ENCODE measurements at regions not wholly inside any gene's neighbourhood (a gene's known extent, or its start where the extent isn't known, plus 50 kb on each side); places are given as distances from the start of the nearest gene placed in this dataset.

DNA sequence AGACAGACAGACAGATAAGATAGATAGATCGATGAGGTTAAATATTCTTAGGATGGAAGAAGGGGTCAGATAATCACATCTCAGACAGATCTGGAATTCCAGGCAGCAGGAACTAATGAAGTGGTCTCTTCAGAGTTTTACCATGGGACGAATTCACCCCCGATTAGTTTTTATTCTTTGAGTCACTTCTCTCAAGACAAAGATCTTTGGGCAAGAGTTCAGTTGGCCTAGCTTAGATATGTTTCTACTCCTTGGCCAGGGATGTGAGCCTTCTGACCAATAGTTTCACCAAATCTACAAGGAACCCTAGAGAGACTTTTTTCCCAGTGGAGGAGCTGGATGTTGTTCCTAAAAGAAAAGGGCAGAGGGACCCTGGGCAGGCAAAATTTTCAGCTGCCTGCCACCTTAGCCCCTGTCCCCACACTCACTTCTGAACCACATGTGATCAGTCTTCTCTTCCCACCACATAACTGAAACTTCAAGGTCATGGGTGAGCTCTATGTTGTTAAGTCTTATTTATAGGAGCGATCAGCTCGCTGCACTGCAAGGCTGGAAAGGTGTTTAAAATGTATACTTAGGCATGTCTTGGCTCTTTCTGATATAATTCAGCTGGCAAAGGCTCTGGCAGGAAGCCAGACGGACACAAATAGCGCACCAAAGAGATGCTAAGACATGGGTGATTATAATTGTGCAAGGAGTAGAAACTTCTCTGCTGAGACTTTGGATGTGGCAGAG lies 132.9 kb downstream of the PALM2AKAP2 start:
- TF ChIP-seq PPARA (CRISPR knock-in tag; IDR thresholded peaks at IDR 0.05; ENCODE audit: borderline replicate concordance), result no peak
- TF ChIP-seq, protein P1, sequence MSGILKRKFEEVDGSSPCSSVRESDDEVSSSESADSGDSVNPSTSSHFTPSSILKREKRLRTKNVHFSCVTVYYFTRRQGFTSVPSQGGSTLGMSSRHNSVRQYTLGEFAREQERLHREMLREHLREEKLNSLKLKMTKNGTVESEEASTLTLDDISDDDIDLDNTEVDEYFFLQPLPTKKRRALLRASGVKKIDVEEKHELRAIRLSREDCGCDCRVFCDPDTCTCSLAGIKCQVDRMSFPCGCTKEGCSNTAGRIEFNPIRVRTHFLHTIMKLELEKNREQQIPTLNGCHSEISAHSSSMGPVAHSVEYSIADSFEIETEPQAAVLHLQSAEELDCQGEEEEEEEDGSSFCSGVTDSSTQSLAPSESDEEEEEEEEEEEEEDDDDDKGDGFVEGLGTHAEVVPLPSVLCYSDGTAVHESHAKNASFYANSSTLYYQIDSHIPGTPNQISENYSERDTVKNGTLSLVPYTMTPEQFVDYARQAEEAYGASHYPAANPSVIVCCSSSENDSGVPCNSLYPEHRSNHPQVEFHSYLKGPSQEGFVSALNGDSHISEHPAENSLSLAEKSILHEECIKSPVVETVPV (CRISPR knock-in tag; IDR thresholded peaks at IDR 0.05), result no peak
- TF ChIP-seq TCF4 (CRISPR knock-in tag; IDR thresholded peaks at IDR 0.05; ENCODE audit: borderline replicate concordance), result no peak
- TF ChIP-seq ARNTL (CRISPR knock-in tag; IDR thresholded peaks at IDR 0.05; ENCODE audit: borderline replicate concordance, low read depth), result no peak
- no peak for TF ChIP-seq ZNF8 (CRISPR knock-in tag; IDR thresholded peaks at IDR 0.05)
- TF ChIP-seq, protein P2, sequence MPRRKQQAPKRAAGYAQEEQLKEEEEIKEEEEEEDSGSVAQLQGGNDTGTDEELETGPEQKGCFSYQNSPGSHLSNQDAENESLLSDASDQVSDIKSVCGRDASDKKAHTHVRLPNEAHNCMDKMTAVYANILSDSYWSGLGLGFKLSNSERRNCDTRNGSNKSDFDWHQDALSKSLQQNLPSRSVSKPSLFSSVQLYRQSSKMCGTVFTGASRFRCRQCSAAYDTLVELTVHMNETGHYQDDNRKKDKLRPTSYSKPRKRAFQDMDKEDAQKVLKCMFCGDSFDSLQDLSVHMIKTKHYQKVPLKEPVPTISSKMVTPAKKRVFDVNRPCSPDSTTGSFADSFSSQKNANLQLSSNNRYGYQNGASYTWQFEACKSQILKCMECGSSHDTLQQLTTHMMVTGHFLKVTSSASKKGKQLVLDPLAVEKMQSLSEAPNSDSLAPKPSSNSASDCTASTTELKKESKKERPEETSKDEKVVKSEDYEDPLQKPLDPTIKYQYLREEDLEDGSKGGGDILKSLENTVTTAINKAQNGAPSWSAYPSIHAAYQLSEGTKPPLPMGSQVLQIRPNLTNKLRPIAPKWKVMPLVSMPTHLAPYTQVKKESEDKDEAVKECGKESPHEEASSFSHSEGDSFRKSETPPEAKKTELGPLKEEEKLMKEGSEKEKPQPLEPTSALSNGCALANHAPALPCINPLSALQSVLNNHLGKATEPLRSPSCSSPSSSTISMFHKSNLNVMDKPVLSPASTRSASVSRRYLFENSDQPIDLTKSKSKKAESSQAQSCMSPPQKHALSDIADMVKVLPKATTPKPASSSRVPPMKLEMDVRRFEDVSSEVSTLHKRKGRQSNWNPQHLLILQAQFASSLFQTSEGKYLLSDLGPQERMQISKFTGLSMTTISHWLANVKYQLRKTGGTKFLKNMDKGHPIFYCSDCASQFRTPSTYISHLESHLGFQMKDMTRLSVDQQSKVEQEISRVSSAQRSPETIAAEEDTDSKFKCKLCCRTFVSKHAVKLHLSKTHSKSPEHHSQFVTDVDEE (CRISPR knock-in tag; IDR thresholded peaks at IDR 0.05), result no peak
- no peak for TF ChIP-seq SNAI2 (CRISPR knock-in tag; IDR thresholded peaks at IDR 0.05)
- no peak for TF ChIP-seq CSDC2 (CRISPR knock-in tag; IDR thresholded peaks at IDR 0.05)
- TF ChIP-seq, protein P3, sequence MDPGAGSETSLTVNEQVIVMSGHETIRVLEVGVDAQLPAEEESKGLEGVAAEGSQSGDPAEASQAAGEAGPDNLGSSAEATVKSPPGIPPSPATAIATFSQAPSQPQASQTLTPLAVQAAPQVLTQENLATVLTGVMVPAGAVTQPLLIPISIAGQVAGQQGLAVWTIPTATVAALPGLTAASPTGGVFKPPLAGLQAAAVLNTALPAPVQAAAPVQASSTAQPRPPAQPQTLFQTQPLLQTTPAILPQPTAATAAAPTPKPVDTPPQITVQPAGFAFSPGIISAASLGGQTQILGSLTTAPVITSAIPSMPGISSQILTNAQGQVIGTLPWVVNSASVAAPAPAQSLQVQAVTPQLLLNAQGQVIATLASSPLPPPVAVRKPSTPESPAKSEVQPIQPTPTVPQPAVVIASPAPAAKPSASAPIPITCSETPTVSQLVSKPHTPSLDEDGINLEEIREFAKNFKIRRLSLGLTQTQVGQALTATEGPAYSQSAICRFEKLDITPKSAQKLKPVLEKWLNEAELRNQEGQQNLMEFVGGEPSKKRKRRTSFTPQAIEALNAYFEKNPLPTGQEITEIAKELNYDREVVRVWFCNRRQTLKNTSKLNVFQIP (CRISPR knock-in tag; IDR thresholded peaks at IDR 0.05; ENCODE audit: borderline replicate concordance, low read depth), result no peak
- TF ChIP-seq TOX (CRISPR knock-in tag; IDR thresholded peaks at IDR 0.05; ENCODE audit: borderline replicate concordance), result no peak
- no peak for TF ChIP-seq GLIS3 (CRISPR knock-in tag; IDR thresholded peaks at IDR 0.05)
- no peak for TF ChIP-seq ZNF70 (CRISPR knock-in tag; IDR thresholded peaks at IDR 0.05)
- TF ChIP-seq ZC3H10 (CRISPR knock-in tag; IDR thresholded peaks at IDR 0.05), result no peak
- TF ChIP-seq ZFP3 (CRISPR knock-in tag; IDR thresholded peaks at IDR 0.05), result no peak
- ATAC-seq, result no peak

DNA sequence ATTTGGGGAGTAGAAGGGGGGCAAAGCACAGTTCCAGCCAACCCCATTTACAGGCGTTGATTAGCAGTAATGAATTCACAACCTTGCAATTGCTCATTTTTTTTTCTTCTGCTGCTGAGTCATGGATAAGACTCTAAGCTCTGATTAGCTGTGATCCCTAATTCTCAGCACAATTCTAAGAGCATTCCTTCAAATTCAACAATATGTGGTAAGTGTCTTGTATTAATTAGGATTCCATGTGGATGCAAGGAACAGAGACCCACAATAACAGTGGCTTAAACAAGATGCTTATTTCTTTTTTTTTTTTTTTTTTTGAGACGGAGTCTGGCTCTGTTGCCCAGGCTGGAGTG lies 133.4 kb downstream of the PALM2AKAP2 start:
- TF ChIP-seq ZC3H10 (CRISPR knock-in tag; IDR thresholded peaks at IDR 0.05), result no peak
- TF ChIP-seq SNAI2 (CRISPR knock-in tag; IDR thresholded peaks at IDR 0.05), result no peak
- TF ChIP-seq ESRRG (CRISPR knock-in tag; IDR thresholded peaks at IDR 0.05), result no peak
- no peak for TF ChIP-seq PPARA (CRISPR knock-in tag; IDR thresholded peaks at IDR 0.05; ENCODE audit: borderline replicate concordance)
- no peak for TF ChIP-seq TCF4 (CRISPR knock-in tag; IDR thresholded peaks at IDR 0.05; ENCODE audit: borderline replicate concordance)
- TF ChIP-seq CSDC2 (CRISPR knock-in tag; IDR thresholded peaks at IDR 0.05), result no peak
- TF ChIP-seq, protein P3 (CRISPR knock-in tag; IDR thresholded peaks at IDR 0.05; ENCODE audit: borderline replicate concordance, low read depth), result no peak
- TF ChIP-seq RARB (CRISPR knock-in tag; IDR thresholded peaks at IDR 0.05), result no peak
- TF ChIP-seq BACH2 (CRISPR knock-in tag; IDR thresholded peaks at IDR 0.05; ENCODE audit: borderline replicate concordance), result no peak
- no peak for TF ChIP-seq ARNTL (CRISPR knock-in tag; IDR thresholded peaks at IDR 0.05; ENCODE audit: borderline replicate concordance, low read depth)
- no peak for TF ChIP-seq ISL1 (CRISPR knock-in tag; IDR thresholded peaks at IDR 0.05)
- TF ChIP-seq, protein P2 (CRISPR knock-in tag; IDR thresholded peaks at IDR 0.05), result no peak
- no peak for TF ChIP-seq ZFP3 (CRISPR knock-in tag; IDR thresholded peaks at IDR 0.05)
- TF ChIP-seq ZNF70 (CRISPR knock-in tag; IDR thresholded peaks at IDR 0.05), result no peak

More for the DNA sequence above, 133.4 kb downstream of the PALM2AKAP2 start:
- no peak for ATAC-seq
